ENCODE measurements at regions not wholly inside any gene's neighbourhood (a gene's known extent, or its start where the extent isn't known, plus 50 kb on each side); places are given as distances from the start of the nearest gene placed in this dataset.

- Mint-ChIP-seq H3K9me3 (peaks cover 4% of the 10 kb centered on the region), H3K27me3 (peaks cover 28% of the 10 kb centered on the region), H3K36me3 (ENCODE audit: low read depth) (no peaks in the 10 kb centered on the region), H3K4me3 (no peak overlapping the region), H3K4me1 (no peaks in the 10 kb centered on the region), H3K27ac (no peak overlapping the region)
- ATAC-seq (no peak), DNase-seq (no peak)
Measured at GRCh38 chr20:58143531-58143930, 84.9 kb downstream of the ANKRD60 start.

GRCh38 chr20:58142843-58143185 lies 85.6 kb downstream of the ANKRD60 start:
- H3K4me1 Mint-ChIP-seq, result no peaks in the 10 kb centered on the region
- peaks cover 4% of the 10 kb centered on the region for H3K9me3 Mint-ChIP-seq
- no peaks in the 10 kb centered on the region for H3K36me3 Mint-ChIP-seq (ENCODE audit: low read depth)
- no peak for DNase-seq
- ATAC-seq, result no peak
- no peak overlapping the region for H3K4me3 Mint-ChIP-seq
- no peak overlapping the region for H3K27ac Mint-ChIP-seq
- H3K27me3 Mint-ChIP-seq, result peaks cover 27% of the 10 kb centered on the region

GRCh38 chr20:58141971-58142842 lies 86.2 kb downstream of the ANKRD60 start:
- H3K9me3 Mint-ChIP-seq, result no peaks in the 10 kb centered on the region

GRCh38 chr20:58141496-58141895 lies 87.0 kb downstream of the ANKRD60 start:
- Mint-ChIP-seq H3K4me1 (no peaks in the 10 kb centered on the region), H3K27me3 (peaks cover 26% of the 10 kb centered on the region)
- no peak for ATAC-seq

More at GRCh38 chr20:58141971-58142842, 86.2 kb downstream of the ANKRD60 start:
- Mint-ChIP-seq H3K27ac (no peak overlapping the region), H3K4me1 (no peaks in the 10 kb centered on the region), H3K36me3 (ENCODE audit: low read depth) (no peaks in the 10 kb centered on the region), H3K27me3 (peaks cover 24% of the 10 kb centered on the region), H3K4me3 (no peak overlapping the region)
- DNase-seq (no peak), ATAC-seq (no peak)

GRCh38 chr20:58140787-58141425 lies 87.5 kb downstream of the ANKRD60 start:
- peaks cover 27% of the 10 kb centered on the region for H3K27me3 Mint-ChIP-seq
- H3K4me1 Mint-ChIP-seq, result no peaks in the 10 kb centered on the region
- H3K9me3 Mint-ChIP-seq, result no peaks in the 10 kb centered on the region
- DNase-seq (no peak), ATAC-seq (no peak)
- H3K27ac Mint-ChIP-seq, result no peak overlapping the region
- H3K4me3 Mint-ChIP-seq, result no peak overlapping the region
- H3K36me3 Mint-ChIP-seq (ENCODE audit: low read depth), result no peaks in the 10 kb centered on the region

More at GRCh38 chr20:58141496-58141895, 87.0 kb downstream of the ANKRD60 start:
- H3K27ac Mint-ChIP-seq, result no peak overlapping the region
- H3K36me3 Mint-ChIP-seq (ENCODE audit: low read depth), result no peaks in the 10 kb centered on the region
- no peak overlapping the region for H3K4me3 Mint-ChIP-seq
- H3K9me3 Mint-ChIP-seq, result no peaks in the 10 kb centered on the region
- no peak for DNase-seq

GRCh38 chr20:58139849-58140786 lies 88.3 kb downstream of the ANKRD60 start:
- no peak overlapping the region for H3K27ac Mint-ChIP-seq
- DNase-seq (no peak), ATAC-seq (no peak)
- peaks cover 27% of the 10 kb centered on the region for H3K27me3 Mint-ChIP-seq
- no peaks in the 10 kb centered on the region for H3K36me3 Mint-ChIP-seq (ENCODE audit: low read depth)
- no peak overlapping the region for H3K4me3 Mint-ChIP-seq
- H3K9me3 Mint-ChIP-seq, result no peaks in the 10 kb centered on the region
- no peaks in the 10 kb centered on the region for H3K4me1 Mint-ChIP-seq

GRCh38 chr20:58138395-58138794 lies 90.1 kb downstream of the ANKRD60 start:
- H3K4me1 Mint-ChIP-seq, result no peaks in the 10 kb centered on the region
- no peak overlapping the region for H3K27ac Mint-ChIP-seq
- H3K27me3 Mint-ChIP-seq, result peaks cover 37% of the 10 kb centered on the region
- H3K9me3 Mint-ChIP-seq, result no peaks in the 10 kb centered on the region
- ATAC-seq (no peak), DNase-seq (no peak)
- H3K36me3 Mint-ChIP-seq (ENCODE audit: low read depth), result no peaks in the 10 kb centered on the region
- H3K4me3 Mint-ChIP-seq, result no peak overlapping the region

- DNase-seq, result no peak
- H3K27me3 Mint-ChIP-seq, result peaks cover 43% of the 10 kb centered on the region
- no peaks in the 10 kb centered on the region for H3K36me3 Mint-ChIP-seq (ENCODE audit: low read depth)
- ATAC-seq, result no peak
- no peak overlapping the region for H3K4me3 Mint-ChIP-seq
- H3K4me1 Mint-ChIP-seq, result no peaks in the 10 kb centered on the region
- H3K9me3 Mint-ChIP-seq, result no peaks in the 10 kb centered on the region
- no peak overlapping the region for H3K27ac Mint-ChIP-seq
Measured at GRCh38 chr20:58137651-58138265, 90.7 kb downstream of the ANKRD60 start.

GRCh38 chr20:58137236-58137635 lies 91.2 kb downstream of the ANKRD60 start:
- Mint-ChIP-seq H3K4me3 (no peak overlapping the region), H3K27me3 (peaks cover 47% of the 10 kb centered on the region)

GRCh38 chr20:58136149-58136484 lies 92.3 kb downstream of the ANKRD60 start:
- DNase-seq, result no peak
- Mint-ChIP-seq H3K27ac (no peak overlapping the region), H3K27me3 (peaks cover 58% of the 10 kb centered on the region), H3K4me3 (no peak overlapping the region), H3K9me3 (no peaks in the 10 kb centered on the region), H3K36me3 (ENCODE audit: low read depth) (no peaks in the 10 kb centered on the region), H3K4me1 (peaks cover 7% of the 10 kb centered on the region)
- ATAC-seq, result no peak

More at GRCh38 chr20:58137236-58137635, 91.2 kb downstream of the ANKRD60 start:
- Mint-ChIP-seq H3K9me3 (no peaks in the 10 kb centered on the region), H3K27ac (no peak overlapping the region), H3K36me3 (ENCODE audit: low read depth) (no peaks in the 10 kb centered on the region), H3K4me1 (no peaks in the 10 kb centered on the region)
- ATAC-seq, result no peak
- no peak for DNase-seq

GRCh38 chr20:58135441-58136148 lies 92.9 kb downstream of the ANKRD60 start:
- Mint-ChIP-seq H3K27ac (no peak overlapping the region), H3K36me3 (ENCODE audit: low read depth) (no peaks in the 10 kb centered on the region), H3K4me1 (peaks cover 7% of the 10 kb centered on the region), H3K27me3 (peaks cover 62% of the 10 kb centered on the region), H3K4me3 (no peak overlapping the region), H3K9me3 (no peaks in the 10 kb centered on the region)
- no peak for DNase-seq
- ATAC-seq, result no peak

- Mint-ChIP-seq H3K4me3 (no peak overlapping the region), H3K9me3 (no peaks in the 10 kb centered on the region), H3K27ac (no peak overlapping the region), H3K4me1 (peaks cover 7% of the 10 kb centered on the region), H3K27me3 (peaks cover 75% of the 10 kb centered on the region), H3K36me3 (ENCODE audit: low read depth) (no peaks in the 10 kb centered on the region)
- DNase-seq (no peak), ATAC-seq (no peak)
Measured at GRCh38 chr20:58133020-58133808, 95.2 kb downstream of the ANKRD60 start.

- Mint-ChIP-seq H3K4me1 (peaks cover 11% of the 10 kb centered on the region), H3K27me3 (peaks cover 74% of the 10 kb centered on the region), H3K4me3 (no peak overlapping the region), H3K36me3 (ENCODE audit: low read depth) (no peaks in the 10 kb centered on the region), H3K27ac (no peak overlapping the region), H3K9me3 (no peaks in the 10 kb centered on the region)
- no peak for DNase-seq
- no peak for ATAC-seq
Measured at GRCh38 chr20:58131551-58132142, 96.8 kb downstream of the ANKRD60 start.

Measured in activated naive CD8-positive, alpha-beta T cell treated with anti-CD3 and anti-CD28 coated beads, Interleukin-2, amount 50 U/mL, for 24 hours (primary cell).